Pancreas (tissue), 10 donors: ENCODE measurements at regions not wholly inside any gene's neighbourhood (a gene's known extent, or its start where the extent isn't known, plus 50 kb on each side); places are given as distances from the start of the nearest gene placed in this dataset.

Source experiments
- ATAC-seq, 4 donors: fragments of 200-7000 bp; cut with Tn5 transposase; one replicate each; pipeline versions ENCODE4 v1.8.0 to v1.9.1; 2020; ENCODE audit warnings: mild to moderate bottlenecking in 4 of 4, moderate library complexity in 4 of 4
- DNase-seq, 6 donors: peaks; one replicate each; pipeline ENCODE4 v3.0.0-alpha.2; 2020
- FAIRE-seq: peaks from 2 replicates; lab custom pipeline; 2012; peaks lifted over from hg19 to GRCh38; lab: Jason Lieb, UNC
- H3K27ac ChIP-seq, 4 donors: fragments of 200-600 bp; sonication (generic); 1 replicate in 3 of 4; 2 replicates in 1 of 4; pipeline versions ENCODE4 v1.5.0 to v1.8.0; 2020
- H3K27me3 ChIP-seq, 4 donors: fragments of 200-600 bp; one replicate each; pipeline ENCODE4 v1.8.0; 2021
- H3K36me3 ChIP-seq, 3 donors: fragments of 200-600 bp; sonication (generic) in 1 of 3; one replicate each; pipeline versions ENCODE4 v1.5.0 to v1.8.0; 2020 to 2021
- H3K4me1 ChIP-seq, 3 donors: fragments of 200-600 bp; one replicate each; pipeline ENCODE4 v1.8.0; 2021
- H3K4me3 ChIP-seq, 4 donors: fragments of 200-600 bp; sonication (generic) in 2 of 4; one replicate each; pipeline versions ENCODE4 v1.5.0 to v1.8.0; 2020 to 2021
- H3K9me3 ChIP-seq, 4 donors: fragments of 200-600 bp; one replicate each; pipeline ENCODE4 v1.8.0; 2021
- CTCF ChIP-seq, 4 donors: fragments of 200-600 bp; sonication (generic) in 3 of 4; IDR thresholded peaks; one replicate each; pipeline versions ENCODE4 v1.5.0 to v1.8.0; 2021; ENCODE audit warnings: antibody characterized with exemption in 4 of 4
- WGBS, 2 donors: extraction: QIAGEN DNeasy Blood & Tissue Kit; methylation state at CpG; one replicate each; pipeline ENCODE4 v1.1.7; 2013; 5-methylcytosine and 5-hydroxymethylcytosine counted together
- intact Hi-C, 3 donors: fragments of 100-400 bp; cut with DNase I; formaldehyde crosslinking; loops; one replicate each; pipeline versions ENCODE4 v1.11.1 to v1.14.2; 2022
- donor health status: healthy with polysubstance abuse.
- donor health status: DM: no; HTN: no; CAD: no; lungs with moderate emphysema.
- donor health status: DM: no; HTN: no; CAD: no.
- donor health status: control.
- donor health status: control.
- donor health status: Bipolar disorder and iron deficiency.
- donor health status: DM: yes; HTN: yes; CAD: no.
- donor health status: DM: no; HTN: no; CAD: no.
- donor health status: DM: no; HTN: no; CAD: no.
- donor health status: DM: yes; HTN: yes; CAD: no.

GRCh38 chrX:148156986-148157385 is 175.8 kb downstream of the FMR1NB start:
- FAIRE-seq = no peak

GRCh38 chrX:148159796-148160195 is 178.7 kb downstream of the FMR1NB start:
- H3K9me3 ChIP-seq = no peaks in the 10 kb centered on the region
- H3K4me1 ChIP-seq = no peaks in the 10 kb centered on the region
- intact Hi-C loops = no loop called here
- H3K4me3 ChIP-seq = no peak overlapping the region
- no peaks in the 10 kb centered on the region for H3K36me3 ChIP-seq
- FAIRE-seq (no peak), DNase-seq (no peak), ATAC-seq (no peak)
- no peak overlapping the region for H3K27ac ChIP-seq
- peaks cover 0 to 8% (median 3%) of the 10 kb centered on the region in 4 donors for H3K27me3 ChIP-seq
- TF ChIP-seq CTCF (IDR thresholded peaks at IDR 0.05) = no peak

More at GRCh38 chrX:148156986-148157385, 175.8 kb downstream of the FMR1NB start:
- no peak for TF ChIP-seq CTCF (IDR thresholded peaks at IDR 0.05)
- Histone ChIP-seq H3K9me3 (no peaks in the 10 kb centered on the region), H3K27ac (no peak overlapping the region), H3K4me1 (no peaks in the 10 kb centered on the region), H3K36me3 (no peaks in the 10 kb centered on the region), H3K4me3 (no peak overlapping the region), H3K27me3 (peaks cover 0 to 5% (median 0%) of the 10 kb centered on the region in 4 donors)
- ATAC-seq (no peak), DNase-seq (no peak)
- intact Hi-C loops = no loop called here
- WGBS, 2 donors = 47 to 65% methylated on average over 1 of the region's 1 CpG

GRCh38 chrX:148161701-148162100 is 180.6 kb downstream of the FMR1NB start:
- Histone ChIP-seq H3K27me3 (peaks cover 0 to 8% (median 3%) of the 10 kb centered on the region in 4 donors), H3K36me3 (no peaks in the 10 kb centered on the region), H3K9me3 (no peaks in the 10 kb centered on the region), H3K27ac (no peak overlapping the region), H3K4me3 (no peak overlapping the region), H3K4me1 (no peaks in the 10 kb centered on the region)
- ATAC-seq (no peak), FAIRE-seq (no peak), DNase-seq (no peak)
- TF ChIP-seq CTCF (IDR thresholded peaks at IDR 0.05) = no peak
- intact Hi-C loops = no loop called here
- 58 to 65% methylated on average over 6 of the region's 6 CpGs for WGBS, 2 donors

- intact Hi-C loops = no loop called here
- no peaks in the 10 kb centered on the region for H3K9me3 ChIP-seq
- H3K36me3 ChIP-seq = no peaks in the 10 kb centered on the region
- no peak for TF ChIP-seq CTCF (IDR thresholded peaks at IDR 0.05)
- FAIRE-seq = no peak
- no peak overlapping the region for H3K27ac ChIP-seq
- no peak for DNase-seq
- no peak overlapping the region for H3K4me3 ChIP-seq
- peaks cover 0 to 4% (median 0%) of the 10 kb centered on the region in 4 donors for H3K27me3 ChIP-seq
- H3K4me1 ChIP-seq = no peaks in the 10 kb centered on the region
- no peak for ATAC-seq
Measured at GRCh38 chrX:148185631-148186030, 204.5 kb downstream of the FMR1NB start.

GRCh38 chrX:148192547-148192946 is 211.4 kb downstream of the FMR1NB start:
- H3K9me3 ChIP-seq = no peaks in the 10 kb centered on the region
- no peak for FAIRE-seq
- ATAC-seq = no peak
- no peak overlapping the region for H3K4me3 ChIP-seq
- intact Hi-C loops = no loop called here
- no peaks in the 10 kb centered on the region for H3K36me3 ChIP-seq
- no peaks in the 10 kb centered on the region for H3K4me1 ChIP-seq
- no peak for TF ChIP-seq CTCF (IDR thresholded peaks at IDR 0.05)
- no peak for DNase-seq
- 49 to 53% methylated on average over 4 of the region's 4 CpGs for WGBS, 2 donors
- no peaks in the 10 kb centered on the region for H3K27me3 ChIP-seq
- no peak overlapping the region for H3K27ac ChIP-seq
